ENCODE measurements at regions not wholly inside any gene's neighbourhood (a gene's known extent, or its start where the extent isn't known, plus 50 kb on each side); places are given as distances from the start of the nearest gene placed in this dataset.

DNA sequence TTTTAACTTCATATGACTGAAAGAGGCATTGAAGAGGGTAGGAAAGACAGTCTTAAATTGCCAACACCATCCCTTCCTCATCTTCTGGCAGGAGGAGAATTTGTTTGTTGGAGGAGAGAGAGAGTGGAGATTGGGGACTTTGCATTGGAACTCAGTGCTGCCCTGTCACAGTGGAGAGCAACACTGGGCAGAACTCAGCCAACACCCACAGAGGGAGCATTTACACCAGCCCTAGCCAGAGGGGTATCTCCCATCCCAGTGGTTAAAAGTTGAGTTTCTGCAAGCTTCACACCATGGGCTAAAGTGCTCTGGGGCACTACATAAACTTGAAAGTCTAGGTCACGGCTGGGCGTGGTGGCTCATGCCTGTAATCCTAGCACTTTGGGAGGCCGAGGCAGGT lies 174.1 kb downstream of the ANKRD30B start:
- Histone ChIP-seq H2AFZ (replicated peaks; ENCODE audit: low read length, poor library complexity) (no peak overlapping the region), H3K4ac (ENCODE audit: low read depth, low read length) (no peak overlapping the region)
- CTCF ChIA-PET, result no interaction called here

More for the DNA sequence above, 174.1 kb downstream of the ANKRD30B start:
- POLR2A ChIA-PET (ENCODE audit: unreplicated experiment), result no interaction called here
- in situ Hi-C loops (cut with MboI; ENCODE audit: low sequenced_read_pairs) (no loop called here), intact Hi-C loops (cut with micrococcal nuclease) (no loop called here), dilution Hi-C loops (cut with HindIII; ENCODE audit: low sequenced_read_pairs, unreplicated experiment) (no loop called here)
- H3K4me2 ChIP-seq (ENCODE audit: low read depth, low read length), result no peak overlapping the region
- H4K5ac ChIP-seq (ENCODE audit: low read depth, low read length), result no peak overlapping the region
- no peak overlapping the region for H3K23ac ChIP-seq (ENCODE audit: low read depth, low read length)
- no peak overlapping the region for H2BK20ac ChIP-seq (ENCODE audit: low read depth, low read length)
- no peak overlapping the region for H3K4me3 ChIP-seq (ENCODE audit: insufficient read depth, low read depth, low read length)
- H4K8ac ChIP-seq (ENCODE audit: low read depth in 2 of 2, low read length in 2 of 2), result no peak overlapping the region
- H2BK120ac ChIP-seq (ENCODE audit: low read depth, low read length), result no peak overlapping the region
- H2AK9ac ChIP-seq (replicated peaks; ENCODE audit: low read depth, low read length, poor library complexity), result no peak overlapping the region
- no peaks in the 10 kb centered on the region for H3K4me1 ChIP-seq (ENCODE audit: control insufficient read depth, insufficient read depth, low read length)
- no peak overlapping the region for H3K27ac ChIP-seq (ENCODE audit: insufficient read depth, low read length)
- no peak overlapping the region for H3K9ac ChIP-seq (ENCODE audit: low read depth, low read length)
- no peak overlapping the region for H3K18ac ChIP-seq (ENCODE audit: low read depth, low read length)
- ATAC-seq (ENCODE audit: low read depth) (no peak), DNase-seq (no peak)
- H3K79me1 ChIP-seq (ENCODE audit: low read depth in 1 of 2, low read length in 2 of 2), result no peaks in the 10 kb centered on the region
- H3K36me3 ChIP-seq (ENCODE audit: control insufficient read depth, insufficient read depth, low read length), result no peaks in the 10 kb centered on the region
- H2BK5ac ChIP-seq (ENCODE audit: low read depth, low read length, poor library complexity, severe bottlenecking), result no peak overlapping the region
- no peaks in the 10 kb centered on the region for H4K20me1 ChIP-seq (ENCODE audit: insufficient read depth, low read length)
- TF ChIP-seq FOS (IDR thresholded peaks at IDR 0.05; ENCODE audit: low read depth, low read length) (no peak), NFE2L2 (IDR thresholded peaks at IDR 0.05; ENCODE audit: low read depth, low read length) (no peak), SMC3 (IDR thresholded peaks at IDR 0.05; ENCODE audit: low read depth, low read length) (no peak), MAZ (IDR thresholded peaks at IDR 0.05; ENCODE audit: borderline replicate concordance, low read depth, low read length) (no peak), RAD21 (IDR thresholded peaks at IDR 0.05; ENCODE audit: low read length) (no peak), CTCF (conservative IDR thresholded peaks at IDR 0.05; ENCODE audit: low read depth, low read length) (no peak), MAFK (IDR thresholded peaks at IDR 0.05; ENCODE audit: low read depth, low read length) (no peak), CEBPB (IDR thresholded peaks at IDR 0.05; ENCODE audit: low read depth, low read length) (no peak), CHD1 (IDR thresholded peaks at IDR 0.05; ENCODE audit: low read depth, low read length) (no peak), RCOR1 (IDR thresholded peaks at IDR 0.05; ENCODE audit: insufficient replicate concordance, low read length) (no peak)
- no peak overlapping the region for H3K14ac ChIP-seq (replicated peaks; ENCODE audit: low read depth, low read length)
- H4K91ac ChIP-seq (ENCODE audit: insufficient read depth, low read depth, low read length), result no peak overlapping the region
- H3K9me3 ChIP-seq (ENCODE audit: control insufficient read depth, insufficient read depth, low read length), result peaks cover 47% of the 10 kb centered on the region
- H3K27me3 ChIP-seq (ENCODE audit: control insufficient read depth, insufficient read depth, low read length), result no peaks in the 10 kb centered on the region
- no peak overlapping the region for H2AK5ac ChIP-seq (ENCODE audit: low read depth, low read length)
- H3K9me1 ChIP-seq (ENCODE audit: insufficient read depth, low read length), result no peaks in the 10 kb centered on the region
- H2BK15ac ChIP-seq (ENCODE audit: low read depth, low read length), result no peak overlapping the region
- BruUV-seq (replicated peaks), result no TSS peak
- H3K56ac ChIP-seq (ENCODE audit: extremely low read depth, insufficient read depth, low read length), result no peak overlapping the region
- 40% methylated on average over 1 of the region's 3 CpGs; no CpG with 5 or more reads in 1 of the 2 experiments for WGBS, 2 experiments (ENCODE audit: extremely low coverage in 2 of 2, insufficient read length in 1 of 2)
